Esophagus (tissue), 2 donors: ENCODE measurements at regions not wholly inside any gene's neighbourhood (a gene's known extent, or its start where the extent isn't known, plus 50 kb on each side); places are given as distances from the start of the nearest gene placed in this dataset.

Experiments used
- H3K27ac ChIP-seq, 2 donors: one replicate each; pipeline ENCODE4 v1.5.1; 2013; ENCODE audit warnings: low read depth in 2 of 2, mild to moderate bottlenecking in 2 of 2, inconsistent platforms in 1 of 2, low read length in 1 of 2, moderate library complexity in 1 of 2
- H3K27me3 ChIP-seq, 2 donors: one replicate each; pipeline ENCODE4 v1.6.1; 2013; ENCODE audit warnings: low read length in 2 of 2, control low read depth in 1 of 2, mild to moderate bottlenecking in 1 of 2; ENCODE audit not compliant: insufficient read depth in 2 of 2, control insufficient read depth in 1 of 2
- H3K36me3 ChIP-seq, 2 donors: one replicate each; pipeline ENCODE4 v1.6.1; 2013; ENCODE audit warnings: low read length in 1 of 2; ENCODE audit not compliant: control insufficient read depth in 2 of 2, insufficient read depth in 2 of 2
- H3K4me1 ChIP-seq, 2 donors: one replicate each; pipeline ENCODE4 v1.6.1; 2013; ENCODE audit warnings: low read length in 1 of 2; ENCODE audit not compliant: control insufficient read depth in 2 of 2, insufficient read depth in 2 of 2
- H3K4me3 ChIP-seq, 2 donors: one replicate each; pipeline ENCODE4 v1.5.1; 2013; ENCODE audit warnings: low read length in 2 of 2, mild to moderate bottlenecking in 2 of 2, low read depth in 1 of 2, moderate library complexity in 1 of 2
- H3K9me3 ChIP-seq, 2 donors: one replicate each; pipeline ENCODE4 v1.6.1; 2013; ENCODE audit warnings: mild to moderate bottlenecking in 2 of 2, low read depth in 1 of 2, low read length in 1 of 2, moderate library complexity in 1 of 2; ENCODE audit not compliant: control insufficient read depth in 2 of 2, insufficient read depth in 1 of 2
- WGBS, 2 donors: extraction: QIAGEN DNeasy Blood & Tissue Kit; methylation state at CpG; one replicate each; pipeline ENCODE4 v1.1.7; 2013; 5-methylcytosine and 5-hydroxymethylcytosine counted together
- donor health status: healthy with polysubstance abuse.
- donor health status: Bipolar disorder and iron deficiency.

DNA sequence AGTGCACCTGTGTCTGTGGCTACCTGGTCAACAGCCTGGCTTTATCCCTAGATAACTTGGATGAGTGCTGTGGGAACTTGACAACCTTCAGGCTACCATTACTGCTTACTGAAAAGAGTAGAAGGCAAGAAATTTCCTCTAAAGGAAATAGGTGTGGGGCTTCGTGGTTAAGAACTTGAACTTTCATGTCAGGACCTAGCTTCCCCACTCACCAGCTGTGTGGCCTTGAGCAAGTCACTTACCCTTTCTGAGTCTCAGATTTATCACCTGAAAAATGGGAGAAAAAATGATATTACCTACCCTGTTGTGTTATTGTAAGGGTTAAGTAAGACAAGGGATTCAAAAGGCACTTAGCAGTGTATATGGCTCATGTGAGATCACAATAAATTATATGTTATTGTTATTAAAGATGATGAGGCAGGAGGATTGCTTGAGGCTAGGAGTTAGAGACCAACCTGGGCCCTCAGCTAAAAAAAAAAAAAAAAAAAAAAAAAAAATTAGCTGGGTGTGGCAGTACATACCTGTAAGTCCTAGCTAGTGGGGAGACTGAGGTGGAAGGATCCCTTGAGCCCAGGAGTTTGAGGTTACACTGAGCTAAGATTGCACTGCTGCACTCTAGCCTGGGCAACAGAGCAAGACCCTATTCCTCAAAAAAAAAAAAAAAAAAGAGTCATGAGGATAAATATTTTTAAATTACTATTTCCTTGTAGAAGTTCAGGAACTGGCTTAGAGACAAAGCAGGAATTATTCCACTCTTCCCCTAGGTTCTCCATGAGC is 97.0 kb upstream of the SPRY4 start:
- H3K27me3 ChIP-seq = no peaks in the 10 kb centered on the region
- H3K9me3 ChIP-seq = no peaks in the 10 kb centered on the region
- H3K4me3 ChIP-seq = no peak overlapping the region
- H3K27ac ChIP-seq = no peak overlapping the region
- no peaks in the 10 kb centered on the region for H3K36me3 ChIP-seq
- 61 to 83% methylated on average over 1 of the region's 1 CpG for WGBS, 2 donors
- no peaks in the 10 kb centered on the region for H3K4me1 ChIP-seq

DNA sequence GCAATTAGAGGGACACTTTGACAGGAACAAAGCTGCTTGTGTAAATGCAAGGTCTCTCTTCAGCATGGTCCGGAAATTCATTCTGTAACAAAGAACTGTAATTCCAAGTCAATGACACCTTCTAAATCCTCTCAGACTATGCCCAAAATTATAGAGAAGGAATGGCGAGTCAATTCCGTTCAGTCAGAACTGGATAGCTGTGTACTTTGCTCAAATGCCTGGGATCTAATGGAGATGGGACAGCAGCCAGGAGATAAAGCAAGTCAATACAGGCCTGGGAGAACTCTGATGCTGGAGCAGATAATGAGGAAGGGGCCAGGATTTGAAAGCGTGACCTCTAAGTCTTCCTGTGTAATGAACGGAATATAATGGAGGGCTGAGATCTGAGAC is 96.4 kb upstream of the SPRY4 start:
- Histone ChIP-seq H3K27me3 (no peaks in the 10 kb centered on the region), H3K4me1 (no peaks in the 10 kb centered on the region), H3K4me3 (no peak overlapping the region), H3K36me3 (no peaks in the 10 kb centered on the region), H3K27ac (no peak overlapping the region), H3K9me3 (no peaks in the 10 kb centered on the region)
- WGBS, 2 donors = 50 to 62% methylated on average over 5 of the region's 5 CpGs

DNA sequence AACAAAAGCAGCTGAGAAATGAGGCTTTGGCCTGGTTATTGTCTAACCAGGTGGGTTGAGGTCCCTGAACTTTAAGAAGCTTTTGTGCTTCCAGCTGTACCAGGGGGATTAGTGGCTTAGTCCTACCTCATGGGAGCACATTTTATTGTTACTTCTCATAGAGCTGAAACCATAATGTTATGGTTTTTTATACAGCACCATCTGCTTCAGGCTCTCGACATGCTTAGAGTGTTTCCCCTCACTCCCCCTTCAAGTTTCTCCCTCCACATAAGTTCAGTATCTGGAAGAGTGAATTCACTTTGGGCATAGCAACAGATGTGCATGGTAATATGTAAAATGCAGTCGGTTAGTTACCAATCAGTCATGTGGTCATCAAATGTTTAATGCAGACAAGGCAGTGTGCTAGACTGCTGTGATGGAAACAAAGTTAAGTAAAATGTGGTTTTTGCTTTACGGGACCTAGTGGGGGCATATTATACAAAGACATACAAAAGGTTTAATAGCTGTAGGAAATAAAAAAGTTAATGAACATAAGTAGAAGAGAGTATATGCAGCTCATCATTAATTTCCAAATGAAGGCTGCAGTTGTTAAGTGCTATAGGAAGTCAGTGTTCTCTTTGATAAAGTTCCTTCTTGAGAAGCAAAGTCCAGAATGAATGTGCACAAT is 95.9 kb upstream of the SPRY4 start:
- Histone ChIP-seq H3K4me3 (no peak overlapping the region), H3K36me3 (no peaks in the 10 kb centered on the region), H3K9me3 (no peaks in the 10 kb centered on the region), H3K4me1 (no peaks in the 10 kb centered on the region), H3K27ac (no peak overlapping the region), H3K27me3 (no peaks in the 10 kb centered on the region)
- 64 to 67% methylated on average over 3 of the region's 3 CpGs for WGBS, 2 donors

DNA sequence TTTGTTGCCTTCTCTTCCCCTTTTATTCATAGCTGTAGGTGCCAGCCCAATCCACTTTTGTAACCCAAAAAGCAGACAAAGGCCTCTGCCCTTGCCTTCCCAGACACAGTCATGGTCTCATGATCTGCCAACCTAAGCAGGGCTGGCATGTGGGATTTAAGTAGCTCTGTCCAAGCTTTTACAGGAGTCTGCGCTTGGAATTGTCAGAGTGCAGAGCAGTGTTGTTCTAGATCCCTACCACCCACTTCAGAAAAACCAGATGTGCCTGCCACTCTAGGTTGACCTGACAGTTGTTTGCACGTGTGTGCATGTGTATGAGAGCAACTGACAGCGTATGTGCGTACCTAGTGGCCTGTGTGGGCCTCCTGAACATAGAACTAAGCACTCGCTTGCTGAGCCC is 87.8 kb upstream of the SPRY4 start:
- 91 to 92% methylated on average over 5 of the region's 5 CpGs for WGBS, 2 donors
- H3K4me1 ChIP-seq = no peaks in the 10 kb centered on the region
- no peak overlapping the region for H3K4me3 ChIP-seq
- no peak overlapping the region for H3K27ac ChIP-seq
- no peaks in the 10 kb centered on the region for H3K9me3 ChIP-seq
- no peaks in the 10 kb centered on the region for H3K27me3 ChIP-seq
- no peaks in the 10 kb centered on the region for H3K36me3 ChIP-seq

DNA sequence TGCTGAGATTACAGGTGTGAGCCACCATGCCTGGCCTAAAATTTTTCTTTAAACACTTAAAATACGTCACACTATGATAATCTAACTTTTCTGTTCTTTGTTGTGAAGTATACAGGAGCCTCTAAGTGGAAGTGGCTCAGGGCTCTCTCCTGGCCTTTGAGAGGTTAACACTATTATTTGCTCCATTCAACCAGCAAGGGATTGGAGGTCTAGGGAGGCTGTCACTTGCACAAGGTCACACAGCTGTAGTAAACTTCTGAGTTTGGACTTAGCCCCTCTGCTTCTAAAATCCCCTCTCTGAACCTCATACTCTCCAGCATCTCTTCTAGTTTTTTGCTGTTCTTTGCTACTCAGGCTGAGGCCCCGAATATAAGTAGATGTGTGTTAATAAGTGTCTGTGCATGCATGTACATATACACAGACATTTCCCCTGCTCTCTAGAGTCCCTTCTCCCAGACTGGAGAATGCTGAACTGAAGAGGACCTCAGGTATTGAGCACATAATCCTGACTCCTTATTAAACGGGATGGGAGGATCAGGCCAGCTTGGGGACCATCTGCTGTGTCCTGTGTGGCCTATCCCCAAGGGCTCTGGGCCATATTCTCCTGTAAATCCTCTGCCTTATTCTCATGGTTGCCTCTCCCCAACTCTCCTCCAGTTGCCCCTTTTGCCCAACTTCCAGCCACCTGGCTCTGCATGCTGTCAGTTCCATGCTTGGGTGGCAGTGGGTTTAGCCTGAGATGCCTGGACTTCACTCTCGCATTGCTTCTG is 87.0 kb upstream of the SPRY4 start:
- Histone ChIP-seq H3K27ac (no peak overlapping the region), H3K9me3 (no peaks in the 10 kb centered on the region), H3K4me1 (no peaks in the 10 kb centered on the region), H3K4me3 (no peak overlapping the region), H3K27me3 (no peaks in the 10 kb centered on the region), H3K36me3 (no peaks in the 10 kb centered on the region)
- WGBS, 2 donors = 84 to 90% methylated on average over 4 of the region's 4 CpGs

DNA sequence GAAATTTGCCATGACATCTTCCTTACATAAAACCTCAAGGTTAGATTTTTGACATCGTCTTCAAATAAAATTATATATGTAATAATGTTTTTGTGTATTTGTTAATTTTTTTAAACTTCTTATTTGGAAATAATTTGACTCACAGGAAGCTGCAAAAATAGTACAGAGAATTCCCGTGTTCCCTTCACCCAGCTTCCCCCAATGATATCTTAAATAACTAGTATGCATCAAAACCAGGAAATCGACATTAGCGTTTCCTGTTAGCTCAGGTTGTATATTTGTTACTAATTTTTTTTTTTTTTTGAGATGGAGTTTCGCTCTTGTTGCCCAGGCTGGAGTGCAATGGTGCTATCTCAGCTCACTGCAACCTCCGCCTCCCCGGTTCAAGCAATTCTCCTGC is 86.3 kb upstream of the SPRY4 start:
- no peaks in the 10 kb centered on the region for H3K4me1 ChIP-seq

DNA sequence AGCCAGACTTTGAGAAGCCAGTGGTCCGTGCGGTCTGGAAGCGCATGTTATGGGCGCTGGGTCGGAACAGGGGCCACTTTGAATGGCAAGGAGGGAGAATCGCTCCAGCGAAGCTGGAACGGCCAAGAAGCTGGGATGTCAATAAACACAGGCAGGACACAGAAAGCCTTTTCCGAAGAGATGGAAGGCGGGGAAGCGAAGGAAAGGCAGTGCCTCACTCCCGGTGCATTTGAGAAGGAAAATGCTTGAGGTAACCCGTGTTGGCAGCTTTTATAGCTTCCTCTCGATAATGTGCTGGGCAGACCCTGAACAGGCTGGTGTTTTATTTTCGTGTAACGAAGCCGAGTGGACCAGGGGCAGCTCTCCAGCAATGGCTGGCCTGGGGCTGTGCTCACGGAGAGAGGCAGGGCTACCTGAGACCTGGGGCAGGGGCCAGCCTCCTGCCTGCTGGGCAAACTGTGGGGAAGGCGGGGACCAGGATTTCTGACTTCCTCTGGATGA is 84.2 kb upstream of the SPRY4 start:
- H3K4me3 ChIP-seq = no peak overlapping the region
- H3K27me3 ChIP-seq = no peaks in the 10 kb centered on the region
- 89 to 90% methylated on average over 19 of the region's 19 CpGs for WGBS, 2 donors
- H3K9me3 ChIP-seq = no peaks in the 10 kb centered on the region
- H3K36me3 ChIP-seq = no peaks in the 10 kb centered on the region
- H3K27ac ChIP-seq = no peak overlapping the region
- peaks cover 2 to 3% of the 10 kb centered on the region in 2 donors for H3K4me1 ChIP-seq

More for the DNA sequence above, 86.3 kb upstream of the SPRY4 start:
- Histone ChIP-seq H3K36me3 (no peaks in the 10 kb centered on the region), H3K27ac (no peak overlapping the region), H3K4me3 (no peak overlapping the region), H3K9me3 (no peaks in the 10 kb centered on the region), H3K27me3 (no peaks in the 10 kb centered on the region)
- WGBS, 2 donors = 90 to 94% methylated on average over 7 of the region's 7 CpGs

DNA sequence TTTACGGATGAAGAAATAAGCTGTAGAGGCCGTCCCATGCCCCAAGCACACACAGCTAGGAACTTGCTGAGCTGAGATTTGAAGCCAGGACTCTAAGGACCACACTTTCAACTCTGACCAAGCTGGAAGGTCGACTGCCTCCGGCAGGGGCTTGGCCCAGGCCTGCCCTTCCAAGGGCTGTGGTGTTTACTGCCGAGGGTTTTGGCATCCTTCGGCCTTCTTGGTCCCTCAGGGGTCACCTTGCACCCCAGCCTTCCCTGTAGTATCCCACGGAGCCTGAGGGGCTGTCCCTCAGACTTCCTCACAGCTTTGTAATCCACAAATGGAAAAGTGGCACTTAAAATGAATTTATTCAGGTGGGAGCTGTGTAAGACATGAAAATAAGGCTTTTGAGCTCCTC is 83.7 kb upstream of the SPRY4 start:
- H3K4me3 ChIP-seq = no peak overlapping the region
- H3K4me1 ChIP-seq = peaks cover 2 to 3% of the 10 kb centered on the region in 2 donors
- no peaks in the 10 kb centered on the region for H3K36me3 ChIP-seq
- H3K9me3 ChIP-seq = no peaks in the 10 kb centered on the region
- H3K27me3 ChIP-seq = no peaks in the 10 kb centered on the region
- WGBS, 2 donors = 79 to 82% methylated on average over 7 of the region's 7 CpGs
- H3K27ac ChIP-seq = no peak overlapping the region

DNA sequence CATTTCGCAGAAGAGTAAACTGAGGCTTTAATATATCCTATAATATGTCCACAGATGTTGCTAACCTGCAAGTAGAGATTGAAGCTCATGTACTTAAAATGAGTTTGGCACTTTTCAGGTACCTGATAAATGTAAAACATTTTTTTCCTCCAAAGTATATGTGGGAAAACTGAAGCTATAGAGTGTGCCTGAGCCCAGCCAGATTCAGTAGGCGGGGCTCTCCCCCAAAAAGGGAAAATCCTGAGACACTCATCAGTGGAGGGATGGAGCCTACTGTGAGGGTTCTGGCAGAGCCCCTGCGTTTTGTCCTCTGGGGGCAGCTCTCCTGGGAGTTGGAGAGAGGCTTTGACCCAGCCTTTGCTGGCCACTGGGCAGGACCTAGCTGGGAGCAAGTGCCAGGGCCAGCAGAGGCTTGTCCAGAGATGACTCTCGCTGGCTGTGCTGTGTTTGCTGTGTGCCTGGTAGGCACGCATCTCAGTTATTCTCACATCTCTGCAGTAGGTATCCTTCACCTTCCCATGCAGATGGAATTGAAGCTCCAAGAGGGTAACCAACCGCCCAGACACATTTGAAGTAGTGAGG is 81.1 kb upstream of the SPRY4 start:
- H3K36me3 ChIP-seq = no peaks in the 10 kb centered on the region
- no peaks in the 10 kb centered on the region for H3K9me3 ChIP-seq
- H3K4me1 ChIP-seq = peaks cover 2 to 3% of the 10 kb centered on the region in 2 donors
- 76 to 77% methylated on average over 6 of the region's 6 CpGs for WGBS, 2 donors
- H3K4me3 ChIP-seq = no peak overlapping the region
- no peak overlapping the region for H3K27ac ChIP-seq
- H3K27me3 ChIP-seq = no peaks in the 10 kb centered on the region
